ENCODE measurements at regions not wholly inside any gene's neighbourhood (a gene's known extent, or its start where the extent isn't known, plus 50 kb on each side); places are given as distances from the start of the nearest gene placed in this dataset.

GRCh38 chr9:75410405-75410804 is 322.1 kb downstream of the OSTF1 start:
- no peak for DNase-seq (ENCODE audit: low read depth)

GRCh38 chr9:75414371-75415160 is 326.3 kb downstream of the OSTF1 start:
- no peak for DNase-seq (ENCODE audit: low read depth)

- no peak for DNase-seq (ENCODE audit: low read depth)
These were observed 329.2 kb downstream of the OSTF1 start for GRCh38 chr9:75417471-75417870.

- no peak for DNase-seq (ENCODE audit: low read depth)
These were observed 330.2 kb downstream of the OSTF1 start for GRCh38 chr9:75418518-75418917.

GRCh38 chr9:75422944-75423522 is 334.7 kb downstream of the OSTF1 start:
- DNase-seq (ENCODE audit: low read depth), result no peak

GRCh38 chr9:75429531-75430475 is 341.5 kb downstream of the OSTF1 start:
- DNase-seq (ENCODE audit: low read depth), result no peak

GRCh38 chr9:75431375-75431774 is 343.1 kb downstream of the OSTF1 start:
- DNase-seq (ENCODE audit: low read depth), result no peak

- DNase-seq (ENCODE audit: low read depth), result no peak
These were observed 344.1 kb downstream of the OSTF1 start for GRCh38 chr9:75432386-75432785.

- DNase-seq (ENCODE audit: low read depth), result no peak
These were observed 344.6 kb downstream of the OSTF1 start for GRCh38 chr9:75432888-75433287.

- DNase-seq (ENCODE audit: low read depth), result no peak
These were observed 350.4 kb downstream of the OSTF1 start for GRCh38 chr9:75438716-75439115.

- no peak for DNase-seq (ENCODE audit: low read depth)
These were observed 352.6 kb downstream of the OSTF1 start for GRCh38 chr9:75440914-75441313.

GRCh38 chr9:75445144-75445543 is 356.8 kb downstream of the OSTF1 start:
- DNase-seq (ENCODE audit: low read depth), result no peak

GRCh38 chr9:75447281-75447680 is 359.0 kb downstream of the OSTF1 start:
- DNase-seq (ENCODE audit: low read depth), result no peak

GRCh38 chr9:75448281-75448680 is 360.0 kb downstream of the OSTF1 start:
- no peak for DNase-seq (ENCODE audit: low read depth)

- DNase-seq (ENCODE audit: low read depth), result no peak
These were observed 360.6 kb downstream of the OSTF1 start for GRCh38 chr9:75448955-75449354.

- no peak for DNase-seq (ENCODE audit: low read depth)
These were observed 362.7 kb downstream of the OSTF1 start for GRCh38 chr9:75451045-75451444.

- DNase-seq (ENCODE audit: low read depth), result no peak
These were observed 363.2 kb downstream of the OSTF1 start for GRCh38 chr9:75451505-75451904.

- no peak for DNase-seq (ENCODE audit: low read depth)
These were observed 364.2 kb downstream of the OSTF1 start for GRCh38 chr9:75452512-75452911.

GRCh38 chr9:75454043-75454442 is 365.7 kb downstream of the OSTF1 start:
- no peak for DNase-seq (ENCODE audit: low read depth)

- DNase-seq (ENCODE audit: low read depth), result no peak
These were observed 366.6 kb downstream of the OSTF1 start for GRCh38 chr9:75454891-75455290.

GRCh38 chr9:75455444-75455921 is 367.2 kb downstream of the OSTF1 start:
- no peak for DNase-seq (ENCODE audit: low read depth)

GRCh38 chr9:75456698-75457097 is 368.4 kb downstream of the OSTF1 start:
- DNase-seq (ENCODE audit: low read depth), result no peak

Measured in stimulated activated CD4-positive, alpha-beta T cell treated with anti-CD3 and anti-CD28 coated beads, Interleukin-2, amount 100 ng/mL, for 4 hours (primary cell).